ENCODE measurements at regions not wholly inside any gene's neighbourhood (a gene's known extent, or its start where the extent isn't known, plus 50 kb on each side); places are given as distances from the start of the nearest gene placed in this dataset.
"Not testable (repeated sequence)": the region's sequence is repeated elsewhere in the genome, so short reads cannot be mapped to it uniquely, and the experiment has no call there.

DNA sequence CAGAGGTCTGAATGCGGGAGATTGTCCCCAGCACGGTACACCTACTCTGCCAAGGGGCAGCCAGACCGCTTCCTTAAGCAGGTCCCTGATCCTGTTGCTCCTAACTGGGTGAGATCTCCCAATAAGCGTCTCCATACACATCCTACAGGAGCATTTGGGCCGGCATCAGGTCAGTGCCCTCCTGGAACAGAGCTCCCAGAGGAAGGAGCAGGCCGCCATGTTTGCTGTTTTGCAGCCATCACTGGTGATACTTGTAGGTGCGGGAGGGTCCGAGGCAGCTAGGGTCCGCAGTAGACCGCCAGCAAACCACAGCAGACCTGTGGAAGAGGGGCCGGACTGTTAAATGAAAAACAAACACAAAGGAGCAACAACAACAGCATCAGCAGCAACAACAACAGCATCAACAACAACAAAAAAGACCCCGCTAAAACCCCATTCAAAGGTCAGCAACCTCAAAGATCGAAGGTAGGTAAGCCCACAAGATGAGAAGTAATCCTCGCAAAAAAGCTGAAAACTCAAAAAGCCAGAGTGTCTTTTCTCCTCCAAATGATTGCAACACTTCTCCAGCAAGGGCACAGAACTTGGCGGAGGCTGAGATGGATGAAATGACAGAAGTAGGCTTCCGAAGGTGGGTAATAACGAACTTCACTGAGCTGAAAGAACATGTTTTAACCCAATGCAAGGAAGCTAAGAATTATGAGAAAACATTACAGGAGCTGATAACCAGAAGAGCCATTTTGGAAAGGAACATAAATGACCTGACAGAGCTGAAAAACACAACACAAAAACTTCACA, 79.0 kb upstream of the CDH7 start:
- no peak for DNase-seq

DNA sequence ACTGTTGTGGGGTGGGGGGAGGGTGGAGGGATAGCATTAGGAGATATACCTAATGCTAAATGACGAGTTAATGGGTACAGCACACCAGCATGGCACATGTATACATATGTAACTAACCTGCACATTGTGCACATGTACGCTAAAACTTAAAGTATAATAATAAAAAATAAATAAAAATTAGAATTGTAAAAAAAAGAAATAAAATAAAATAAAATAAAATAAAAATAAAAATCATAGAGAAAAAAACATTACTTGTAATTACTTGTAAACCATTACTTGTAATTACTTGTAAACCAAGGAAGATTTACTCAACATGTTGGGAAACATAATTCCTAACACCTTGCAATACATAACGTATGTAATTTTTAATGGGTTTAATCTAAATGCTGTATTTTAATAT, 80.7 kb upstream of the CDH7 start:
- not testable (repeated sequence) for DNase-seq

DNA sequence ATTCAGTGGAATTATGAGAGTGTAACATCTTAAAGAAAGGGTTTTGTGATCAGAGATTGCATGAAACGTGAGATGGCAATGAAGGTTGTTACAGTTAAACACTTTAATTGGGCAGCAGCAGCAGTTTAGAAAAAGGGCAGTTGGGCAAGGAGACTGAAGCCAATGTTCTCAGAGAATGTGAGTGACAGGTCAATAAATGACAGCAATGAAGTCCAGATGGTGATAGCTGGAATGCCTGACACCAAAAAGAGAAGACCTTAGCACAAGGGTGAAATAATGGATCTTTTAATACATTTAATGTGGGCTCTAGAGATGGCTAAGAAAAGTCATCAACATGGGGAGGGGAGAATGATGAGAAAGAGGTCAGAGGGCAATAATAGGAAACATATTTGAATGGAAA, 89.4 kb upstream of the CDH7 start:
- DNase-seq = no peak

DNA sequence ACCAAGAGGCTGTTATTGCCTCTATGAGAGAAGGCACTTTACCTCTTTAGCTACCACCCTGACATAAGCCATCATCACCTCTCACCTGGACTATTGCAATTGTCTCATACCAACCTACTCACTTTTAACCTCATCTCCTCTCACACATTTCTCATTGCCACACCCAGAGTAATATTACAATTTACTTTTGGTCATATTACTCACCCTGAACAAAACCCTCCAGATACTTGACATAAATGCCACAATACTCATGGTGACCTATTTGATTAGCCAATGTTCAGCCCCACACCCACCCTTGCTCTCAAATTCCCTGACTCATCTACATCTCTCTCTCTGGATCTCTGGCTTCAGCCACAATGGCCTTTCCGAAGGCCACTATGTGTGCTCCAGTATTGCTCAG, 90.9 kb upstream of the CDH7 start:
- DNase-seq = no peak

DNA sequence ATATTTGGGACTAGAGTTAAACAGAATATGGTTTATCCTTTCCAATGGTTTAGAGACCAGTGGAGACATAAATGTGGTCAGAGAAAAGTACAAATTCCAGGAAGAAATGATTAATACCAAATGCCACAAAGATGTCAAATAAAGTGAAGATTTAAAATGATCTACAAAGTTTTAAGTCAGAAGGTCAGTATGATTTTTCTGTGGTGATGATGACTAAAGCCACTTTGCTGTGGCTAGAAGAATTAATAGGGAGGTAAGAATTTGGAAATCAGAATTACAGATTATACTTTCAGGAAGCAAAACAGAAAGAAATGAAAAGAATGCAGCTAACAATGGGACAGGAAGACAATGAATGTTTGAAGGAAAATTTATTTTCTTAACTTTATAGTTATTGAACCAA, 91.5 kb upstream of the CDH7 start:
- DNase-seq = no peak

DNA sequence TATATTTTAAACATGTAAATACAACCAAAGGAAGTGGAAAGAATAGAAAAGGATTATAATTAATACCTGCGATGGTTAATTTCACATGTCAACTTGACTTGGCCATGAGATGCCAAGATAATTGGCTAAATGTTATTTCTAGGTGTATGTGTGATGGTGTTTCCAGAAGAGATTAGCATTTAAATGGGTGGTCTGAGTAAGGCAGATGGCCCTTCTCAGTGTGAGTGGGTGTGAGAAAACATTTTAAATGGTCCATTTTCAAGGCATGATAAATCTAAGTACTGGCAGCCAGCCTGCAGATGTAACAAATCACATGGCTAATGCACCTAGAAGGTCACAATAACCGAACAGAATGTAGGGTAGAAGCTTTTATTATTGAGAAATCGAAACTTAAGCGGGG, 99.6 kb upstream of the CDH7 start:
- no peak for DNase-seq

DNA sequence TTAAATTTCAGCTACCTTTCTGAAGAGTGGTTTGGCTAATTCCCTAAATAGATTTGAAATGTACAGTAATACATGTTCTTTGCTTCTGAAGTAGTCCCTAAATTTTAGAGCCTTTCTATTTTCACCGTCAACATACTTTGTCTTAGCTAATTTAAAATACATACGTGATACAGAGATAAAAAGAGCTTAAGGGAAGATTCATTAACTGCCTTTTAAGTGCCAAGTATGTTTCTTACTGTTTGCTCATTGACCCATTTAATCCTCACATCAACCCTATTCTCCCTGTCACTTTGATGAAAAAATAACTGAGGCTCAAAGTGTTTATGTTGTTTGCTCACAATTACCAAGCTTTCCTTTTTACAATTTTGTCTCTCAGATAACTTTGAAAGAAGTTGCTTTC, 118.6 kb upstream of the CDH7 start:
- no peak for DNase-seq

DNA sequence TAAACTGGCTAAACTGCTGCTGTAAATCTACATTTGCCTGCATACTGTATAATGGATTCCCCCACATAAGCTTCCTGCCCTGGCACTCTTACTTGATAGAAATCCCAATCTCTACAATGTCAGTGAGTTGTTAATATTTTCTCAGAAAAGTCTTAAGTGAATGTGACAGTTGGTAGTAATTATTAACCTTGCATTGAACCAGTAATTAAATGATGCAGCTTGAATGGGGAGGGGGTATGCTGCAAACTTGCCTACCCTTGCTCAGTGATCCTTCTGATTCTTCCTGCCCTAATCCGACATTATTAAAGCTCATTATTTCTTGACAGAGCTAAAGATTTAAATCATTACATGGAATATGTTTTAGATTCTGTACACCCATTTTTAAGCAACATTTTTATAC, 119.0 kb upstream of the CDH7 start:
- no peak for DNase-seq

DNA sequence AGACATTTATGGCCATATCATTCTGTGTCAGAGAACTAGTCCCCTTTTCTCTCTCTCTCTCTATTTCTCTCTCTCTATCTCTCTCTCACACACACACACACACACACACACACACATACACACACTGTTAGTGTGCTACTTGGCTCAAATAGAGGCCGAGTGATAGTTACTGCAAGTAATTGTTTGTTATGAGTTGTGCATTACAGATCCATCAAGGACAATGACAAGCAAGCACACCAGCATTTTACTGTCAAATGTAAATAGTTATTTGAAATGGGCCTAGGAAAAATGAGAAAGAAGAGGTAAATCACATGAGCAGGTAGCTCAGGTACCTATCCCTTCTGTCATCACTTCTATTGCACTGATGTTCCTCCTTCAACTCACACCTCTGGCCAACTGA, 122.4 kb upstream of the CDH7 start:
- no peak for DNase-seq

DNA sequence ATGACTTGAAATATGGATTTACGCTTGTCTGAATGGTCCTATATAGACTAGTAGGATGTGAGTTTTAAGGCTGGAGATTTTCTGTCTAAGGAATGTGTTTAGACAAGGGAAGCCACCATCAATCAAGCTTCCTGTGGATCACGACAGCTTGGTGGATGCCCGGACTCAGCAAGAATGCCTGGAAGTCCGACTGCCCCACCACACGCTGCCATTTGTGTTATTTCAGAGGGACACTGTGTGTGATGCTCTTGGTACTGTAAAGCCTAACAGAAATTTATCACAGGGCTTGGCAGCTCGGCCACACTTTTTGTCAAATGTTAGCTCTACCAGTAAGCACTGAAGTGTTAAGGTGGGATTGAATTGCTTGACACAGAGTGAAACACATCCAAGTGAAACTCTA, 127.1 kb upstream of the CDH7 start:
- no peak for DNase-seq

DNA sequence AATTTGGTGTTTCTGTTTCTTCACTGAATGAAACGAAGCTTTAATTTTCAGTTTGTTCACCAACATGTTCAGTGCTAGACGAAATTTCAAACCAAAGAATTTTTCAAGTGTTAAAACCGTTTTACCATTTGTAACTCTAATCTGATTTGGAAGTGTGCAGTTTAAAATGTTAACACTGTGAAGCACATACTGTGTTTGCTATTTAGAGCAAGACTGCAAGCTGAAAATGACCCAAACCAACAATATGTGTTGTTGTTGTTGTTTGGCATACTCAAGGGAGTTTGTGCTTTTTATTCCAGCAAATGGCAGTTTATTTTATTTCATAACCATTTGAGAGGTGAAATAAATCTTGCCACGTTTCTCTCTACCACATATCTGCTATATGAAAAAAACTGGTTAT, 128.4 kb upstream of the CDH7 start:
- DNase-seq = no peak

DNA sequence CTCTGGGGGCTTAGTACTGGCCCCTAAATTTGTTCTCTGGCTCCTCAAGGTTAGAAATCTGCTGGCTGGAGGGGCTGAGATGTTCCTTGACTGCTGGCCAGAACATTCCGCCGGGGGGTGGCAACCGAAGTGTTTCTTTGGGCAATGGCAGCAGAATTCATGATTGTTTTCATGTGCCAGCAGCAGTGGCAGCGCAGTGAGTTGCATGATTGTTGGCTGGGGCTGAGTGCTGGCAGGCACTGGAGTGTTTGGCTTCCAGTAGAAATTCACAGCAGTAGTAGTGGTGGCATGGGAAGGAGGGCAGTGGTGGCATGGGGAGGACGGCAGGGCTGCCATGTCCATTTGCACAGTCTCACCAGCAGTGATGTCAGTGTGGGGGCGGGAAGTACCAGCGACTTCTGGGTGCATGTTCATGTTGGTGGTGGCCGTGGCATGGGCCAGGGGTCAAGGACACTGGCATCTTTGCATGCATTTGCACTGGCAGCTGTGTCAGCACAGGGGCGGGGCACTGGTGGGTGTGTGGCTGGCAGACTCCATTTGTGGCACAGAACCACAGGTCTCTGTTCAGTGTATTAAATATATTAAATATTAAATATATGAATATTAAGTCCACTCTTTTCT, 130.6 kb upstream of the CDH7 start:
- DNase-seq = no peak

DNA sequence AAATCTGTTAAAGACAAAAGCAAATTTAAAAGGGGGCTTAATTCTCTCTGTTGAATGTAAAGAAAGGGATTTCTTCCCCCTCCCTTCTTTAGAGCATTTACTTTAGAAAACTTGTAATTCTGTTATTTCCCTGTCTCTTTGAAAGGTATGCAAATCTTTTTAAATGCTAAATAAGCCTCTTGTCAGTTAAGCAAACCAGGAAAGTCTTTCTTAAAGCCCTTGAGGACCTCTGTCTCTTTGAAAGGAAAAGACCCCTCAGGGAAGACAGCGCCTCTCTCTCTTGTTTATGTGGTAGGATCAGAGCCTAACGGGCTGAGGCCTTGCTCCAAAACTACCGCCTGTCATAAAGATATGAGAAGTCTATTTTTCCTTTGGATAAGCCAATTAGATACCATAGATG, 139.9 kb upstream of the CDH7 start:
- no peak for DNase-seq

DNA sequence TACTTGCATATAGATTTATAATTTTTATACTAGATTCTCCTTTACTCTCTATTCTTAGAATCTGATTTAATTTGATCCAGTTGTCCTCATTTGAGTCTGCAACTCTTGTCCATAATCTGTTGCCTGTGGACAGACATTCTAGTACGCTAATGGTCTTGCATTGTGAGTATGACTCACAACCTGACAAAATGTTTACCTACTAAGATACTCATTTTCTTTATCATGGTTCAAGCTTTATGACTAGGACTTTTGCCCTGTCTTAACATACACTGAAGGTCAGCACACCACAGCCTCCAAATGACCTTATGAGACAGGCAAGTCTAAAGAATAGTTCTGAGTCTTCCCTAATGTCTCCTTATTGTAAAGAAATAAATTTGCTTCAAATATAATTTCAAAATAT, 142.3 kb upstream of the CDH7 start:
- DNase-seq = no peak

DNA sequence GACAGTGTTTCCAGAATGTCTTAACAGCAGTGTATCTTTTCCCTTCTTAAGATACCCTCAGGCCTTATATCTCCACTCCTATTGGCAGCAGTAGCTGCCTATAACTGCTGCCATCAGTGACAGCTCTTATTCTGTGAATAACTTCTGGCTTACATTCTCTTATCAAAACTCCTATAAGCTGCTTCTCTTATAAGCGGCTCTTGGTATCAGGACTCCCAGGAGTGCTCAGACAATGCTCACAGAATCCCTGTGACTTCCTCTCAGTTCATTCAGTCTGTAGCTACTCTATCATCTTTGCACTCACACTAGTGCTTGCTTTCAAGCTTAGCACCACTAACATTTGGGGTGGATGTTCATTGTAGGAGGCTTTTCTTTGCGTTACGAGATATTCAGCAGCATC, 143.7 kb upstream of the CDH7 start:
- no peak for DNase-seq

DNA sequence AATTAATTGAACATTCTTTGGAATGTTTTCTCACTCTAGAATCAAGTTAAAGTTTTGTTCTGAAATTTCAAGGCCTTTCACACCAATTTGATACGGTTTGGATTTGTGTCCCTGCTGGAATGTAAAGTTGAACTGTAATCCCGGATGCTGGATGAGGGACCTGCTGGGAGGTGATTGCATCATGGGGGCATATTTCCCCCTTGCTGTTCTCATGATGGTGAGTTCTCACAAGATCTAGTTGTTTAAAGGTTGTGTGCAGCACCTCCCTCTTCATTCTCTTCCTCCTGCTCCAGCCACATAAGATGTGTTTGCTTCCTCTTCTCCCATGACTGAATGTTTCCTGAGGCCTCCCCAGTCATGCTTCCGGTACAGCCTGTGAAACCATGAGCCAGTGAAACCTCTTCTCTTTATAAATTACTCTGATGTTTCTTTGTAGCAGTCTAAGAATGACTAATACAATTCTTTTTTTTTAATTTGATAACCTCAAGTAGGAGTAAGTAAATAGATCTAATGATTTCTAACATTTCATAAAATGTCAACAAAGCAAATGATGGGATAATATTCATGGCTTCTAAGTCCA, 144.2 kb upstream of the CDH7 start:
- no peak for DNase-seq

DNA sequence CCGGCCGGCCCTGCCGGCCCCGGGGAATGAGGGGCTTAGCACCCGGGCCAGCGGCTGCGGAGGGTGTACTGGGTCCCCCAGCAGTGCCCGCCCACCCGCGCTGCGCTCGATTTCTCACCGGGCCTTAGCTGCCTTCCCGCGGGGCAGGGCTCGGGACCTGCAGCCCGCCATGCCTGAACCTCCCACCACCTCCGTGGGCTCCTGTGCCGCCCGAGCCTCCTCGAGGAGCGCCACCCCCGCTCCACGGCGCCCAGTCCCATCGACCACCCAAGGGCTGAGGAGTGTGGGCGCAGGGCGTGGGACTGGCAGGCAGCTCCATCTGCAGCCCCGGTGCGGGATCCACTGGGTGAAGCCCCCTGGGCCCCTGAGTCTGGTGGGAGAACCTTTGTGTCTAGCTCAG, 145.5 kb upstream of the CDH7 start:
- DNase-seq = not testable (repeated sequence)

DNA sequence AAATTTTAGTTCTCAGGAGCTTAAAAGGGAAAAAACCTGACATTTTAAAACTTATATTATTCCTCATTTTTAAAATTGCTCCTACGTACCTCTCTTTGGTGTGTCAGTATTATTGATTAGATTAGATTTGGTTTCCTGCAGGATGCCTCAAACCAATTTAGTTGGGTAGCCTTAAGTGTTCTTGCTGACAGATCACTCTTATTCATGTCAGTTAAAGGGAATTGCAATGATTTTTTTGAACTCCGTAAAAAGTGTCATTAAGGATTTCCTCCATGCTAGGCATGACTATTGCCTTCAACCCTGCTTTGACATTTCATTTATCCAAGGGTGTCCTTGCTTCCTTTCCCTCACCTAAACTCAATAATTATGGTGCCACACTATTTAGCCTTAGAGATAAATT, 149.0 kb upstream of the CDH7 start:
- DNase-seq = no peak

DNA sequence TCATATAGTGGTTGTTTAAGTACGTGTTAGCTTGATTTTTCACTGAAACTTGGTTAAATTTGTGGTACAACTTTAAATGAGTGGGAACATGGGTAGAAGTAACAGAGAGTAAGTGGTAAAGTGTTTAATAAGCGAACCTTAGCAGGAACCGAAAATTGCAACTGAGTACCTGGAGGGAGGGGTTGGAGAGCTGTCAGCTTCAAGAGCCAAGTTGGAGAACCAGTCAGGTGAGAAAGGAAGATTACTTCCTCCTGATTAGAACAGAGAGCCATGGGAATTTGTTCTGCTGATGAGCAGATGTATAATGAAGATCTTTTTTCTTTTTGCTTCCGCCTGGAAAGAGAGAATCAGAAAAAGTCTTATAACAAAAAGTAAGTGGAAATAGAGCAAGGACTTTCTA, 158.4 kb upstream of the CDH7 start:
- peak; percentile 50 for DNase-seq

DNA sequence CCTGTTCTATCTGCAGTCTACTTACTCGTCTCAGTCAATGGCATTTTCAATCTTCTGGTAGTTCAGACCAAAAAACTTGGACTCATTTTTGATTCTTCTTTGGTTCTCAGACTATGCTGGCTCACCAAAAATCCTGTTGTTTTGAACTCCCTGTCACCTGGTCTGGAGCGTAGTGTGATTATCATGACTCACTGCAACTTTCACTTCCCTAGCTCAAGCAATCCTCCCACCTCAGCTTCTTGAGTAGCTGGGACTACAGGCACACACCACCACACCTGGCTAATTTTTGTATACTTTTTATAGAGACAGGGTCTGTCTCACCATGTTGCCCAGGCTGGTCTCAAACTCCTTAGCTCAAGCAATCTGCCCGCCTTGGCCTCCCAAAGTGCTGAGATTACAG, 163.3 kb upstream of the CDH7 start:
- DNase-seq = no peak

DNA sequence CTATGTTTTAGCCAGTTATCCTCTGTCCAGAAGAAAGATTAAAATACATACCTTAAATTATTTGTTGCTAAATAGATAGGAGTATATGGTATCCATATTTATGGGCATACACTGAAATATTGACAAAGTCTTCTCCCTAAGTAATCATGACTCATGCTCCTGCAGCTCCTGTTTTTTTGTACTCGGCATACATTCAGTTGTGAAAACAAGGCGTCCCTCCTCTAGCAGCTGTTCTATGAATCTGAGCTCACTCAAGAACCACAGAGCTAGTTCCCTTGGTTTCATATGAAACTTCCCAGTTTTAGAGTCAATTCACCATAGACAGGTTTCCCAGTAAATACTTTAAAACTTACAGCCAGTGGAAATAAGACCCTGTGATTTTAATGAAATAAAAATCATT, 168.7 kb upstream of the CDH7 start:
- DNase-seq = not testable (repeated sequence)

DNA sequence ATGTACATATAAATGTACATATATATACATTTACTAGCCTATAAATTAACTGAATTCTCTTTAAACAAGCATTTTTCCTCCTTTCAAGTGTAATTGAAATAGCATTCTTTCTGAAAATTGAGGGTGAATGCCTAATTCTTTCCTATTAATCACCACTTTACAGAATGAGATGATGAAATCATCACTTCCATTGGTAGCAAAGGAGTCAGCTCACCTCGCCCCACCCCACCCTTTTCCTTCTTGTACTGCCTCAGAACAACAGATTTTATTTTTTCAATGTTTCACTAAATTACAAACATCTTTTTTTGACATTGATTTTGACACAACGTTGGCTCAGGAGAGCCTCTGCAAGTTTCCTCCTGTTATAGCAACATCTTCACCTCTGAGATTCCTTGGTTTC, 181.9 kb upstream of the CDH7 start:
- no peak for DNase-seq

DNA sequence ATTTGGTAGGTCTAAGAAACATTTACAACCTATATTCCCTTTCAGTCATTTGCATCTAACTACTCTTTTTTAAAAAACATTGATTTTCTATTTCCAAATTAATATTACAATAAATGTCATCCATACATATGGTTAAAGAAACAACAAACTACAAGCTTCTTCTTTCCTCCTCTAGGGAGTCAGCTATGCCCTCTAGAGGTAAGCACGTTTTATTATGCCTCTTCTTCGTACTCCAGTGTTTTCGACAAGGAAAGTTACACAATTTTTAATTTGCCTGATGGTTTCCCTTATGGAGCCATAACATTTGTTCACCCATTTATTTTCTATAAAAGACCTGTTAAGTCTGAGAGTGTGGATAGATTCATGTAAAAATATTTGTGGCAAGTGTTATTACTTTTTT, 183.4 kb upstream of the CDH7 start:
- DNase-seq = peak; percentile 7

DNA sequence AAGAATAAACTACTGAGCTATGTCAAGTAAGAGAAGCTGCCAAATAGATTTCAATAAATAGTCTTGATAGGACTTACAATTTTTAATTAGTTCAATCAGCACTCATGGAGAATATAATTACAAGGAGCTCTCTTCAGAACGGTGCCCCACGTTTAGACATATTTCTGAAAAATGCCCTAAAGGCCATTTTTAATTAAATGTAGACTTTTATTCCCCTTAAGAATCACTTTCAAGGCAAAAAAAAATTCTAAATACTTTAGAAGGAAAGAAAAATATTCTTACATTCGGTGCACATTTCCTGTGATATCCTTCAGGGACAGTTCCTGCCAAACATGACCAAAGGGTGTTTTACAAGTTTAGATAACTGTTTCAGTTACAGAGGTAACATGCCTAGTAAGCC, 202.5 kb upstream of the CDH7 start:
- DNase-seq = no peak

DNA sequence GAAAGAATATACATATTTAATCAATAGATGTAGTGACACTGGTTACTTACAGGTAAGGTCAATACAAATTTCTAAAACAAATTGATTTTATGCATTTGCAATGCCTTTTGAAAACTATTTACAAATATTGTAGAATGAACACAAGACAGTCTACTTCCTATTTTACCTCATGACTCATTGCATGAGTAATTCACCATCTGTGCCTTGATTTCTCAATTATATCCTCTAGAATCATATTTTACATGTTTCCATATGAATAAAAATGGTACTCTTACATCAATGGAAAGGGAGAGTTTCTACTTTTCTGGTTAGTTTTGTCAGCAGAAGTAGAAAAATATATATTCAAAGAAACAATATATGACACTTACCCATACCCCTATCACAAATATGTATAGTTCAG, 203.8 kb upstream of the CDH7 start:
- DNase-seq = no peak

All from NCI-H510A (cell line).